ENCODE measurements at regions not wholly inside any gene's neighbourhood (a gene's known extent, or its start where the extent isn't known, plus 50 kb on each side); places are given as distances from the start of the nearest gene placed in this dataset.

DNA sequence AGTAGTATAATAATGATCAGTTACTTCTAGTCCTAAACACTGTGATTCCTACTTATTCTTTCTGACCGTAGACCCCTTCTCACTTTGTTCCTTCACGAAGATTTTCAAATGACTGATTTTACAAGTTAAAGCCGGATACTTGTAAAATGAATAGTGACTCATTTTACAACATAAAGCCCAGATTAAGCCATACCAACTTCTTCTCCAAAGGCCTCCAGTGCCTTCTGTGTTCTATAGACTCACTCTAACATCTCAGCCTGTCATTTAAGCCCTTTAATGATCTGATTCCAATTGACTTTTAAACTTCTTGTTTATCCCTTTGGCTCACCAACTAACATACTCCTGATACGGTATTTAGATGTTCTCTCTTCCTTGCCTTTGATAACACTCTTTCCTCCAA, 480.0 kb upstream of the HS3ST1 start:
- Histone ChIP-seq H2BK15ac (ENCODE audit: low read depth, low read length) (no peak overlapping the region), H4K91ac (ENCODE audit: insufficient read depth, low read depth, low read length) (no peak overlapping the region), H2AK9ac (replicated peaks; ENCODE audit: low read depth, low read length, poor library complexity) (no peak overlapping the region), H4K8ac (ENCODE audit: low read depth in 2 of 2, low read length in 2 of 2) (no peak overlapping the region), H3K4me1 (ENCODE audit: control insufficient read depth, insufficient read depth, low read length) (no peaks in the 10 kb centered on the region), H3K4me2 (ENCODE audit: low read depth, low read length) (no peak overlapping the region), H3K23ac (ENCODE audit: low read depth, low read length) (no peak overlapping the region), H3K18ac (ENCODE audit: low read depth, low read length) (no peak overlapping the region), H3K4ac (ENCODE audit: low read depth, low read length) (no peak overlapping the region), H2BK120ac (ENCODE audit: low read depth, low read length) (no peak overlapping the region), H3K27ac (ENCODE audit: insufficient read depth, low read length) (no peak overlapping the region), H3K79me1 (ENCODE audit: low read depth in 1 of 2, low read length in 2 of 2) (no peaks in the 10 kb centered on the region), H4K5ac (ENCODE audit: low read depth, low read length) (no peak overlapping the region), H3K9ac (ENCODE audit: low read depth, low read length) (no peak overlapping the region), H3K9me3 (ENCODE audit: control insufficient read depth, insufficient read depth, low read length) (peaks cover 4% of the 10 kb centered on the region; the same call in 1 of the 2 replicates), H3K14ac (replicated peaks; ENCODE audit: low read depth, low read length) (no peak overlapping the region), H4K20me1 (ENCODE audit: insufficient read depth, low read length) (no peaks in the 10 kb centered on the region), H2BK5ac (ENCODE audit: low read depth, low read length, poor library complexity, severe bottlenecking) (no peak overlapping the region), H3K56ac (ENCODE audit: extremely low read depth, insufficient read depth, low read length) (no peak overlapping the region), H2BK20ac (ENCODE audit: low read depth, low read length) (no peak overlapping the region), H2AFZ (replicated peaks; ENCODE audit: low read length, poor library complexity) (no peak overlapping the region), H3K36me3 (ENCODE audit: control insufficient read depth, insufficient read depth, low read length) (no peaks in the 10 kb centered on the region), H3K27me3 (ENCODE audit: control insufficient read depth, insufficient read depth, low read length) (no peaks in the 10 kb centered on the region), H2AK5ac (ENCODE audit: low read depth, low read length) (no peak overlapping the region), H3K4me3 (ENCODE audit: insufficient read depth, low read depth, low read length) (no peak overlapping the region), H3K9me1 (ENCODE audit: insufficient read depth, low read length) (no peaks in the 10 kb centered on the region)
- no CpG with 5 or more reads among the region's 4 CpGs for WGBS, 2 experiments (ENCODE audit: extremely low coverage in 2 of 2, insufficient read length in 1 of 2)
- DNase-seq = no peak
- dilution Hi-C loops (cut with HindIII; ENCODE audit: low sequenced_read_pairs, unreplicated experiment) (no loop called here), intact Hi-C loops (cut with micrococcal nuclease) (no loop called here), in situ Hi-C loops (cut with MboI; ENCODE audit: low sequenced_read_pairs) (no loop called here)
- ATAC-seq (ENCODE audit: low read depth) = no peak
- no TSS peak for BruUV-seq (replicated peaks)
- TF ChIP-seq MXI1 (IDR thresholded peaks at IDR 0.05; ENCODE audit: borderline replicate concordance, low read depth, low read length) (no peak), MAZ (IDR thresholded peaks at IDR 0.05; ENCODE audit: borderline replicate concordance, low read depth, low read length) (no peak), BHLHE40 (IDR thresholded peaks at IDR 0.05; ENCODE audit: low read depth, low read length) (no peak), RCOR1 (IDR thresholded peaks at IDR 0.05; ENCODE audit: insufficient replicate concordance, low read length) (no peak), NFE2L2 (IDR thresholded peaks at IDR 0.05; ENCODE audit: low read depth, low read length) (no peak), CTCF (conservative IDR thresholded peaks at IDR 0.05; ENCODE audit: low read depth, low read length) (no peak), POLR2A (IDR thresholded peaks at IDR 0.05; ENCODE audit: low read depth, low read length) (no peak), CEBPB (IDR thresholded peaks at IDR 0.05; ENCODE audit: low read depth, low read length) (no peak), FOS (IDR thresholded peaks at IDR 0.05; ENCODE audit: low read depth, low read length) (no peak), CHD1 (IDR thresholded peaks at IDR 0.05; ENCODE audit: low read depth, low read length) (no peak), SMC3 (IDR thresholded peaks at IDR 0.05; ENCODE audit: low read depth, low read length) (no peak), MAFK (IDR thresholded peaks at IDR 0.05; ENCODE audit: low read depth, low read length) (no peak), RFX5 (IDR thresholded peaks at IDR 0.05; ENCODE audit: low read depth, low read length) (no peak)
- TF ChIP-seq, protein P1, sequence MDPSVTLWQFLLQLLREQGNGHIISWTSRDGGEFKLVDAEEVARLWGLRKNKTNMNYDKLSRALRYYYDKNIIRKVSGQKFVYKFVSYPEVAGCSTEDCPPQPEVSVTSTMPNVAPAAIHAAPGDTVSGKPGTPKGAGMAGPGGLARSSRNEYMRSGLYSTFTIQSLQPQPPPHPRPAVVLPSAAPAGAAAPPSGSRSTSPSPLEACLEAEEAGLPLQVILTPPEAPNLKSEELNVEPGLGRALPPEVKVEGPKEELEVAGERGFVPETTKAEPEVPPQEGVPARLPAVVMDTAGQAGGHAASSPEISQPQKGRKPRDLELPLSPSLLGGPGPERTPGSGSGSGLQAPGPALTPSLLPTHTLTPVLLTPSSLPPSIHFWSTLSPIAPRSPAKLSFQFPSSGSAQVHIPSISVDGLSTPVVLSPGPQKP (IDR thresholded peaks at IDR 0.05; ENCODE audit: borderline replicate concordance, low read depth, low read length) = no peak
- POLR2A ChIA-PET (ENCODE audit: unreplicated experiment) = no interaction called here
- CTCF ChIA-PET = no interaction called here
